Bronchial epithelial cell (primary cell): ENCODE measurements at regions not wholly inside any gene's neighbourhood (a gene's known extent, or its start where the extent isn't known, plus 50 kb on each side); places are given as distances from the start of the nearest gene placed in this dataset.

Experiments
- DNase-seq: peaks from one replicate; pipeline ENCODE4 v3.0.0-alpha.2; 2010; ENCODE audit warnings: low read depth
- FAIRE-seq: peaks from 2 replicates; lab custom pipeline; 2011; peaks lifted over from hg19 to GRCh38; lab: Jason Lieb, UNC
- H3K27me3 ChIP-seq: 2 replicates; pipeline ENCODE4 v1.5.1; 2011; ENCODE audit warnings: low read length; ENCODE audit not compliant: control insufficient read depth, insufficient read depth
- H3K36me3 ChIP-seq: 2 replicates; pipeline ENCODE4 v1.5.1; 2011; ENCODE audit warnings: low read length; ENCODE audit not compliant: control insufficient read depth, insufficient read depth
- H3K4me3 ChIP-seq: 2 replicates; pipeline ENCODE4 v1.5.1; 2011; ENCODE audit warnings: mild to moderate bottlenecking, low read depth, low read length, control low read depth
- TF ChIP-seq, protein P1 (sequence below): IDR thresholded peaks from 2 replicates; pipeline ENCODE4 v1.5.1; 2011; ENCODE audit warnings: mild to moderate bottlenecking, moderate library complexity, low read length, control low read depth, inconsistent platforms; ENCODE audit not compliant: insufficient read depth, severe bottlenecking

DNA sequence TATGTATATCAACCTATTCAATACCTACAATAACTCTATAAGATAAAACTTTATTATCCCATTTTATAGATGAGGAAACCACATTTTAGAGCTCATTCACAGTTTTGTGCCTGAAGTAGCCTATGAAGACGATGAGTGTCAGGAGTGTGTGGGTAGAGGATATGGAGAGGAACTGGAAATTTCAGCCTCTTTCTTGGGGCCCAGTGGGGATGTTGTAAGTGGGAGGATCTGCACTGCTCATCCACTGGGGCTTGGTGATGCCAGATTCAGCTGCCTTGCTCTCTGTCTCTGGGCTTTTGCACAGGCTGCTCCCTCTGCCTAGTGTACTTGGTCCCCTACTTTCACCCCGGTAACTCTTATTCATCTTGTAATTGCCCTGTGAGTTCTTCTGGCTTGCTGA lies 194.7 kb downstream of the SREK1 start:
- Histone ChIP-seq H3K4me3 (no peak overlapping the region), H3K27me3 (no peaks in the 10 kb centered on the region), H3K36me3 (no peaks in the 10 kb centered on the region)
- FAIRE-seq (no peak), DNase-seq (no peak)
- TF ChIP-seq, protein P1, sequence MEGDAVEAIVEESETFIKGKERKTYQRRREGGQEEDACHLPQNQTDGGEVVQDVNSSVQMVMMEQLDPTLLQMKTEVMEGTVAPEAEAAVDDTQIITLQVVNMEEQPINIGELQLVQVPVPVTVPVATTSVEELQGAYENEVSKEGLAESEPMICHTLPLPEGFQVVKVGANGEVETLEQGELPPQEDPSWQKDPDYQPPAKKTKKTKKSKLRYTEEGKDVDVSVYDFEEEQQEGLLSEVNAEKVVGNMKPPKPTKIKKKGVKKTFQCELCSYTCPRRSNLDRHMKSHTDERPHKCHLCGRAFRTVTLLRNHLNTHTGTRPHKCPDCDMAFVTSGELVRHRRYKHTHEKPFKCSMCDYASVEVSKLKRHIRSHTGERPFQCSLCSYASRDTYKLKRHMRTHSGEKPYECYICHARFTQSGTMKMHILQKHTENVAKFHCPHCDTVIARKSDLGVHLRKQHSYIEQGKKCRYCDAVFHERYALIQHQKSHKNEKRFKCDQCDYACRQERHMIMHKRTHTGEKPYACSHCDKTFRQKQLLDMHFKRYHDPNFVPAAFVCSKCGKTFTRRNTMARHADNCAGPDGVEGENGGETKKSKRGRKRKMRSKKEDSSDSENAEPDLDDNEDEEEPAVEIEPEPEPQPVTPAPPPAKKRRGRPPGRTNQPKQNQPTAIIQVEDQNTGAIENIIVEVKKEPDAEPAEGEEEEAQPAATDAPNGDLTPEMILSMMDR: no peak

DNA sequence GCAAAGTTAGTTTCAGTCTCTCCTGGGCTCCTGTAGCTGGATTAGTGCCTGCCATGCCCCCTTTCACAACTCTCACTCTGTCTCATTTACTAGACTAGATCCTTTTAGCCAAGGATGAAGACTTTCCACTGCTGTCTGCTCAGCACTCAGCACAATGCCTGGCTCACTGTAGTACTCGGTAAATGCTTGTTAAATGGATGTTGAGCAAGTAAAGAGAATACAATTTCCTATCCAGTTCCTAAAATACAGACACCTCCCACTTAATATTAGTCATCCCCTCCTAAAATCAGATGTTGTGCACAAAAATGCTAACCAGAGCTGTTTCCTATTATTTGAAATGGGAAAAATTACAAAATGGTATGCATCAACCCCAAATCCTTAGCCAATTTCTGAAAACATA lies 195.8 kb downstream of the SREK1 start:
- no peak for FAIRE-seq

DNA sequence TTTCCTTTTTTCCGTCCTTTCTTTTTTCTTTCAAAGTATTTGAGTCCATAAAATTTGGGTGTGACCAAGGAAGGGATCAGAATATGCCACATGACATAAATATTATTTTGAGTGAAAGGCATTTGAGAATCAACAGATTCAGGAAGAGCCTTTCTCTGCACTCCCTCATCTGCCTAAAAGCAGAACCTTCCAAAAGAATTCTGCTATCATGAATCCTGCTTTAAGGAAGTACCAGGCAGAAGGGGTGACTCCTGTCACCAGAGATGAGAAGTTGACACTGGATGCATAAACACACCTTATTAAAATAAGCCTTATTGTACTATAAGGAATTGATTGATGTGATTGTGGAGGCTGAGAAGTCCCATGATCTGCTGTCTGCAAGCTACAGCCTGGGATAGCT lies 196.7 kb downstream of the SREK1 start:
- Histone ChIP-seq H3K36me3 (no peaks in the 10 kb centered on the region), H3K4me3 (no peak overlapping the region), H3K27me3 (no peaks in the 10 kb centered on the region)
- TF ChIP-seq, protein P1: no peak
- DNase-seq (no peak), FAIRE-seq (no peak)

More for the DNA sequence above, 195.8 kb downstream of the SREK1 start:
- H3K4me3 ChIP-seq: no peak overlapping the region
- no peaks in the 10 kb centered on the region for H3K27me3 ChIP-seq
- no peaks in the 10 kb centered on the region for H3K36me3 ChIP-seq
- TF ChIP-seq, protein P1: no peak
- no peak for DNase-seq

DNA sequence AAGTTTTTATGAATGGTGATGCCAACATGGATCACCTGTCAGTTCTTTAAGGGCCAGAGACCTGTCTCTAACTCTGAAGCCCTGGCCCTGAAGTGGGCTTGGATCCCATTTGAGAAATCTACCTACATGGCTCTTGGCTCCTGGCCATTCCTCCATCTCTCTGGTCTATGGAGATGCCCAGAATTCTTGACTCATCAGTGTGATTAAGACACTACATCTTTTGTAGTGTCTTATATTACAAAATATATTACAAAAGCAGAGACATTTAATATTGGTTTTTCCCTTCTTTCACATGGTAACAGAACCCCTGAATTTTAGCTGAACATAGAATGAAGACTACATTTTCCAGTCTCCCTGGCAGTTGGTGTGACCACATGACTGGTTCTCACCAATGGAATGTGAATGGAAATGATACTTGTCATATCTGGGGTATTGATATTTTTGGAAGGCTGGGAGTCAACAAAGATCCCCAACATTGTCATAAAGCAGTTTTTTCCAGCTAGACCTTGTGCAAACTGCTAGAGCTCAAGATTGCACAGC lies 198.3 kb downstream of the SREK1 start:
- Histone ChIP-seq H3K36me3 (no peaks in the 10 kb centered on the region), H3K4me3 (no peak overlapping the region), H3K27me3 (no peaks in the 10 kb centered on the region)
- DNase-seq (peak; percentile 11), FAIRE-seq (no peak)
- TF ChIP-seq, protein P1: no peak

DNA sequence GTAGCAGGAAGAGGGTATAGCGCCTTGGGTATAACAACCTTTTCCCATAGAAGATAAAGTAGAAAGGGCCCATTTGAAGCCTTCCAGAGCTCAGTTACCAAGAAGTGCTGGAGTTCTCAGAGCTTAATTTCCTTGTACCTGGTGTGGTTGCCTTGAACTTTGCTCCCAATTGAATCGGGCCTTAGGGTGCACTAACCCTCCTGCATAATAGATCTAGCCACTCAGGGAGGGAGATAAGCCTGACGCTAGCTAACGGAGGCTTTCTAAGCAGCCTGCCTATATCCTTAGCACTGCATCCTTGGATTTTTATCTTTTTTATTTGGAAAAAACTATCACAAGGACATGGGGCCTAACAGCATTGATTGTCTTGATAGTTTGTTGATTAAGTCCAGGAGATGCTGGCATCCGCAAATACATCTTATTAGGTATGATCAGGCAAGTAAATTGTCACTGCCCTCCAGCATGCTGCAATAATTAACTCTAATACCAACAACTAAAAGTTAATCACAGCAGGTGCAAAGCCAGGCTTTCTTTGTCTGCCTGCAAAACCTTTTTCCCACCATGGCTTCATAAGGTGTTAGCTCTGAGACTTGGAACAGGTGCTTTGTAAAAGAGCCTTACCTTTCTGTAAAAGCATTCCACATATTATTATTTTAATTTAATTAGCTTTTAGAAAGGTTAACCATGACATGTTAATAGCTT lies 199.4 kb downstream of the SREK1 start:
- FAIRE-seq (no peak), DNase-seq (no peak)
- Histone ChIP-seq H3K4me3 (no peak overlapping the region), H3K27me3 (no peaks in the 10 kb centered on the region), H3K36me3 (no peaks in the 10 kb centered on the region)
- TF ChIP-seq, protein P1: no peak
